Dermis blood vessel endothelial cell (primary cell): ENCODE measurements at regions not wholly inside any gene's neighbourhood (a gene's known extent, or its start where the extent isn't known, plus 50 kb on each side); places are given as distances from the start of the nearest gene placed in this dataset.
A peak's percentile ranks its signal among the peaks of the same experiment; 100 is the strongest.

Source experiments
- DNase-seq: peaks from one replicate; pipeline ENCODE4 v3.0.0; 2010

DNA sequence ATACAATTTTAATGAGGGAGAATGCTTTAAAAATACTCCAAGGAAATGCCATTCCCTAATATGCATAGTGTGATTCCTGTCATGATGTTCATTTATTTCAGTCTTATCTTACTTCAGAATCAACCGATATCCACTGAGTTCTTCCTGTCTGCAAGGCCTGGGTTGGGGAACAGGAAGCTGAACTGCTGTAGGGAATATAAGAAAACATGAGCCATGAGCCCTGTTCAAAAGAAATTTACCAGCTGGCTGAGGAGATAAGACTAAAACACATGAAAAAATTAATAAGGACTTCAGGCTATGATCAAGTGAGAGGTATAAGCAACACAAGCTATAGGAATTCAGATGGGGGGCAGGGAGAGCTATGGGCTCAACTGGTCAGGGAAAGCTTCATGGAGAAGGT lies 184.7 kb downstream of the PLPP4 start:
- peak; percentile 10 for DNase-seq

GRCh38 chr10:120643351-120643750 lies 186.3 kb downstream of the PLPP4 start:
- DNase-seq = no peak

GRCh38 chr10:120644556-120645410 lies 187.8 kb downstream of the PLPP4 start:
- no peak for DNase-seq

DNA sequence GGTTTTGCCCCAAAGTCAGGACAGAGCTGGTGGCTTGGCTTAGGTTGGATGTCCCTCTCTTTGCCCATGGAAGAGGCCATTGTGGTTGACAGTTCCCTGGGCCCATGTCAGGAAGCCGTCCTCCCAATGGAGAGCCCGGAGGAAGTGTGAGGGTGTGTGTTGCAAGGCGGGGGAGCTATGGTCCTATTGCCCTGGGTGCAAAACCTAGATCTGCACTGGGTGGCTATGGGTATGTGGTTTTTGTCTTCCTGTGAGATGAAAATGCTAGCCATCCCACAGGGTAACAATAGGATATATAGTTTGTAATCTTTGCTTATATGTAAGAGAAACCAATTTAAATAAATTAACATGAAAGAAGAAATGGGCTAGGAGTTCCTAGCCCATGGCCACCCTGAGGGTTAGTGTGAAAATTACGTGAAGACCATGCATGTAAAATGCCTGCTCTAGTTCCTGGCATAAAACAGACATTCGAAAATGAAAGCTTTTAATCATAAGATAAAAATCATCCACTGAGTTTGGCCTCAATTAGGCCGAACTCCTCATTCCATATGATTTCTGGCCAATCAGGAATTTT lies 189.2 kb downstream of the PLPP4 start:
- DNase-seq = no peak

- DNase-seq = no peak
Measured at GRCh38 chr10:120646738-120647456, 189.9 kb downstream of the PLPP4 start.

- DNase-seq = no peak
Measured at GRCh38 chr10:120650705-120651399, 193.8 kb downstream of the PLPP4 start.

DNA sequence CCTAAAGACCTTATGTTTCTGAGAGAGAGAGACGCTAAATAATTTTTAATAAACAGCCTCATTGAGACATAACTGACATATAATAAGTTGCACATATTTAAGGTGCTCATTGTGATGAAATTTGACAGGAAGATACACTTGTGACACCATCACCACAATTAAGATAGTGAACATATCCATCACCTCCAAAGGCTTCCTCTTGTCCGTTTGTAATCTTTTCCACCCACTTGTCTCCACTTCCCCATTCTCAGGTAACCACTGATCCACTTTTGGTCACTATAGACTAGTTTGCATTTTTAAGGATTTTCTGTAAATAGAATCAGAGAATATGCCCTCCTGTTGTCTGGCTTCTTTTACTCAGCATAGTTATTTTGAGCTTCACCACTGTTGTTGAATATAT lies 195.1 kb upstream of the WDR11 start:
- no peak for DNase-seq

- DNase-seq = no peak
Measured at GRCh38 chr10:120657371-120657770, 193.8 kb upstream of the WDR11 start.

DNA sequence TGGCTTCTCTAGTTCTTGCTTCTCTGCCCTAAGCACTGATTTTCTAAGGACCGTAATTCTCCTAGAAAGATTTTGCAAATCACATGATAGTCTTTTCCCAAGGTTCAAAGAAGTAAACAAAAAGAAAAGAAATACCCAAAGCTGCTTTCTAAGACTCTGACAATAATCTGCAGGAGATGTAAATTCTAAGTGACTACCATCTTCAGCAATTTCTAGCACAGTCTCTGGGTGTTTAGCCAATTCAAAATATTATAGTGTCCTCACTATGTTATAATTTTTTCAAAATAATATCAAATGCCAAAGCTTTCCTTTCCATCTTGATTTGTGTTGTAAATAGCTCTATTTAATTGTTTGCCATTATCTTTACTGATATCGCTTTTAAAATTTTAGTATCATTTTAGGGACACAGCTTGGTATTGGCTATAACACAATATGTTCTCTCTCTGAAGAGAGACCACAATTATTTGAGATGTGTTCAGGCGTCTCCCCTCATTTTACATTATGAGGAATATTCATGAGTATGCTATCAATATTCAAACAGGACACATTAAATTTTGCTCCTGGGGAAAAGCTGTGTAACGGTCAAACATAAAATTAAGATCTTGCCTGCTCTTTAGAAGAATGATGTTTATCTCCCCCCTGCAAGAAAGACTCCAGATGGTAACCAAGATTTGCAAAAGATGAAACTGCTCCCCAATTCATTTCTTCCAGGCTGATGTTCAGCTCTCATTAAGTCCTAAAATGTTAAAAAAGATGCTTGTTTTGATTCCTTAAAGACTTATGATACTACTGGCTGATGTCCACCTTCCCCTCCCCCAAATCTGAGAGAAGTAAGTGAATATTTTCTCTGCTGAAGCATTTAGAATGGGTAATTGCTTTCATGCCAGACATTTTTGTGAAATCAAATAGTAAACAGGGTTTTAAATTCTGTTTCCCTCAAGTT lies 191.9 kb upstream of the WDR11 start:
- no peak for DNase-seq

- no peak for DNase-seq
Measured at GRCh38 chr10:120666308-120666707, 184.9 kb upstream of the WDR11 start.

GRCh38 chr10:120667276-120667675 lies 183.9 kb upstream of the WDR11 start:
- no peak for DNase-seq

DNA sequence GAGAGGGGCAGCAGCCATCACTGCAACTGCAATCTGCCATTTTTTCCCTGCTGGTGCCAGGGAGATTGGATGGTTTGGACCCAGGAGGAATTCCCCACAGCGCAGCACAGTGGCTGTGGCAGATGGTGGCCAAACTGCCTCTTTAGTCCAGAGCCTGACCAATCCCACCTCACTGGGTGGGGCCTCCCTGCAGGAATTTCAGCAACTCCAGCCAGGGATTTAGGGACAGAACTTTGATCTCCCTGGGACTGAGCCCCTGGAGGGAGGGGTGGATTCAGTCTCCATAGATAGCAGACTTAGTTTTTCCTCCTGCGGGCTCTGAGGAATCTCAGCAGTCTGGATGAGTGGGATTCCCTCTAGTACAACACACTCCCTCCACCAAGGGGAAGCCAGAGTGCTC lies 179.7 kb upstream of the WDR11 start:
- DNase-seq = no peak

- no peak for DNase-seq
Measured at GRCh38 chr10:120683454-120683853, 167.7 kb upstream of the WDR11 start.

DNA sequence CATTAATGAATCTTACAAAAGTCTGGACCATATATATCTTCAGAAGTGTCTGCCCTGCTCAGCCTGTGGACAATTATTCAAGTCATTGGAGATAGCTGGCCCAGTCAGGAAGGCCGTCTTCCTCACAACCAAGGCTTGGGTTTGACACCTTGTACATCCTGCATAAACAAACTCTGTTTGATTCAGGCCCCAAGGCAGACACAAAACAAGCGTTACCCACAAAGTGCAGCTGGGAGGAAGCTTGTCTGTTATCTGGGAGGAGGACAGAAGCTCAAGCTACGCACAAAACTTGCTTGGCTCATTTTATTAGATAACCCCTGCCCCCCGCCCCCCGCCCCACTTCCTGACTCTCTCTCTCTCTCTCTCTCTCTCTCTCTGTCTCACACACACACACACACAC lies 166.9 kb upstream of the WDR11 start:
- DNase-seq = no peak

DNA sequence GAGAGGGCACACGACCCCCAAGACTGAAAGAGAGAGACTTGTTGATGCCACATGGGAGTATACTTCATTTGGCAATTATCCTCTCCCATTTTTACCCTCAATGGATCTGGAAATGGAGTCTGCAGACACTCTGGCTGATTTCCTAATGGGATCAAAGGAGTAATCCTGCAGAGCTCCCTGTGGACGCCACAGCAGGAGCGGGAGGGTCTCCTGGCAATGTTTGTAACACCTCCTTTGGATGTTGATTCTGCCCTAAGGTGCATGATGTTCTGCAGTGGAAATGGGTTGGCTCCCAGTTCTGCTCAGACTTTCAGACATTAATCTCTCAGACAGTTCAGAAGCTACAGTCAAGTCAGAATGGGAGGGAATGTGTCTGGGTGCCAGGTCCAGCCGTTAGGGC lies 166.0 kb upstream of the WDR11 start:
- DNase-seq = no peak

DNA sequence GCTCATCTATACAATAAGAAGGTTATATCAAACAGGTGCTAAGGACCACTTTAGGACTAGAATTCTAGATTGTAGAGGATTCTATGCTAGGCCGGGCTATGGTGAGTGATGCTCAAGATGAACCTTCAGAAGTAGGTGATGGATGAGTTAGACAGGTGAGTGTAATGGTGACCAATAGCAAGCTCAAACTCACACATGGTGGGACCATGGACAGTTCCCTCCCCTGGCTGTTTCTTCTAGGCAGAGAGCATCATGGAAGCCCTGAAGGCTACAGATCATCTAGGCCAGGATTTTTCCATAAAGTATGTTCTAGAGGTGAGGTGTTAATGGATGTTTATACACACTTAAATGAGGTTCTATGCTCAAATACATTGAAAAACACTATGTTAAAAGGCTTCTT lies 162.2 kb upstream of the WDR11 start:
- DNase-seq = no peak

- DNase-seq = no peak
Measured at GRCh38 chr10:120689777-120690529, 161.2 kb upstream of the WDR11 start.

GRCh38 chr10:120691625-120692024 lies 159.5 kb upstream of the WDR11 start:
- no peak for DNase-seq

DNA sequence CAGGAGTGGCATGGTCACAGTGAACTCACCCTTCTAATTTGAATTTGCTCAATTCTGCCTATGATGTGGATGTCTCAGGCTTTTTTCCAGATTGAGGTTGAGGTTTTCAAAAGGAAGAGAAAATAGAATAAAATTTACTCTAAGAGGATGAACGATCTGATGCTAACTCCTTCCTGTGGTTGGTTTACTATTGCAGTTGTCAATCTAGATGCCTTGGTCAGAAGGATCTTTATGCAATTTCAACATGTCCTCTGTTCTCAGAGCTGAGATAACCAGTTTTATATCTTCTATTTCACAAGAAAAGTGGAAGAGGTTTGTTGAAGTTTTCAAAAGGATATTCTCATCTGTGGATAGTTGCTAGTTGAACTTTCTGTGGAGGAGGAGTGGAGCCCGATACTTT lies 150.7 kb upstream of the WDR11 start:
- DNase-seq = no peak

GRCh38 chr10:120701381-120701780 lies 149.8 kb upstream of the WDR11 start:
- no peak for DNase-seq

GRCh38 chr10:120702032-120702431 lies 149.1 kb upstream of the WDR11 start:
- no peak for DNase-seq
